Right hindlimb (tissue), 1 donor: ENCODE measurements at regions not wholly inside any gene's neighbourhood (a gene's known extent, or its start where the extent isn't known, plus 50 kb on each side); places are given as distances from the start of the nearest gene placed in this dataset.
A peak's percentile ranks its signal among the peaks of the same experiment; 100 is the strongest.

Source experiments
- DNase-seq: peaks from one replicate; pipeline ENCODE4 v3.0.0-alpha.2; 2018

GRCh38 chr21:41671212-41671762, 95.6 kb downstream of the RIPK4 start:
- DNase-seq = no peak

- no peak for DNase-seq
These were observed 96.6 kb downstream of the RIPK4 start for GRCh38 chr21:41670056-41670805.

- DNase-seq = no peak
These were observed 97.4 kb downstream of the RIPK4 start for GRCh38 chr21:41669533-41669830.

- no peak for DNase-seq
These were observed 97.9 kb downstream of the RIPK4 start for GRCh38 chr21:41668686-41669532.

- DNase-seq = no peak
These were observed 98.8 kb downstream of the RIPK4 start for GRCh38 chr21:41668051-41668541.

GRCh38 chr21:41667136-41667535, 99.7 kb downstream of the RIPK4 start:
- DNase-seq = no peak

- no peak for DNase-seq
These were observed 100.2 kb downstream of the RIPK4 start for GRCh38 chr21:41666641-41667081.

GRCh38 chr21:41665766-41666595, 100.9 kb downstream of the RIPK4 start:
- no peak for DNase-seq

- DNase-seq = peak; percentile 56
These were observed 101.7 kb downstream of the RIPK4 start for GRCh38 chr21:41664881-41665765.

- DNase-seq = no peak
These were observed 102.8 kb downstream of the RIPK4 start for GRCh38 chr21:41663805-41664788.

- no peak for DNase-seq
These were observed 104.1 kb downstream of the RIPK4 start for GRCh38 chr21:41662761-41663160.

GRCh38 chr21:41662161-41662560, 104.7 kb downstream of the RIPK4 start:
- no peak for DNase-seq

GRCh38 chr21:41660748-41661147, 106.1 kb downstream of the RIPK4 start:
- no peak for DNase-seq

- no peak for DNase-seq
These were observed 106.9 kb downstream of the RIPK4 start for GRCh38 chr21:41659791-41660560.

GRCh38 chr21:41656946-41657525, 109.8 kb downstream of the RIPK4 start:
- DNase-seq = no peak

- no peak for DNase-seq
These were observed 111.6 kb downstream of the RIPK4 start for GRCh38 chr21:41655259-41655658.

- DNase-seq = peak; percentile 55
These were observed 112.8 kb downstream of the RIPK4 start for GRCh38 chr21:41653954-41654491.

- DNase-seq = no peak
These were observed 113.5 kb downstream of the RIPK4 start for GRCh38 chr21:41653243-41653953.
